Osteoblast (primary cell): ENCODE measurements at regions not wholly inside any gene's neighbourhood (a gene's known extent, or its start where the extent isn't known, plus 50 kb on each side); places are given as distances from the start of the nearest gene placed in this dataset. TPM values are rescaled to one million over a fixed set of nuclear protein-coding genes. Genes with fewer than 3 reads are reported as not detected.

ENCODE experiments used
- DNase-seq: peaks from one replicate; pipeline ENCODE4 v3.0.0; 2011; ENCODE audit warnings: low spot score, mixed read lengths; ENCODE audit not compliant: insufficient read length; ENCODE audit errors: missing footprints
- H2AFZ ChIP-seq: 2 replicates; pipeline ENCODE4 v1.6.0; 2011; ENCODE audit warnings: mild to moderate bottlenecking, low read length
- H3K27ac ChIP-seq: 2 replicates; pipeline ENCODE4 v1.5.1; 2011; ENCODE audit warnings: mild to moderate bottlenecking, low read depth, low read length, moderate library complexity
- H3K27me3 ChIP-seq: 2 replicates; pipeline ENCODE4 v1.6.0; 2012; ENCODE audit warnings: mild to moderate bottlenecking, control low read depth, inconsistent platforms, low read length, moderate library complexity; ENCODE audit not compliant: insufficient read depth
- H3K36me3 ChIP-seq: 2 replicates; pipeline ENCODE4 v1.5.1; 2011; ENCODE audit warnings: mild to moderate bottlenecking, low read length, control low read depth, moderate library complexity; ENCODE audit not compliant: insufficient read depth
- H3K4me1 ChIP-seq: 2 replicates; pipeline ENCODE4 v1.5.1; 2011; ENCODE audit warnings: mild to moderate bottlenecking, low read length, control low read depth, moderate library complexity; ENCODE audit not compliant: insufficient read depth
- H3K4me2 ChIP-seq: 2 replicates; pipeline ENCODE4 v1.6.0; 2011; ENCODE audit warnings: mild to moderate bottlenecking, low read length; ENCODE audit not compliant: insufficient read depth
- H3K4me3 ChIP-seq: fragments of 200-600 bp; sonication (generic); 3 replicates; pipeline ENCODE4 v1.5.1; 2012; ENCODE audit warnings: mild to moderate bottlenecking, low read length, inconsistent platforms; ENCODE audit not compliant: insufficient read depth
- H3K79me2 ChIP-seq: 2 replicates; pipeline ENCODE4 v1.6.0; 2012; ENCODE audit warnings: mild to moderate bottlenecking, low read length, control low read depth, inconsistent platforms; ENCODE audit not compliant: insufficient read depth
- H3K9me3 ChIP-seq: 2 replicates; pipeline ENCODE4 v1.5.1; 2011; ENCODE audit warnings: low read depth, low read length, control low read depth
- H4K20me1 ChIP-seq: 2 replicates; pipeline ENCODE4 v1.6.0; 2012; ENCODE audit warnings: mild to moderate bottlenecking, low read length, control low read depth; ENCODE audit not compliant: insufficient read depth
- CTCF ChIP-seq: IDR thresholded peaks from 2 replicates; pipeline ENCODE4 v1.5.1; 2011; ENCODE audit warnings: mild to moderate bottlenecking, low read depth, low read length, moderate library complexity; ENCODE audit errors: extremely low read depth
- small RNA-seq: library from RNA; depleted of rRNA; stranded (forward); fragments of <200 nt; gene quantifications from one replicate; pipeline ENCODE3, GENCODE V24; 2012

- no peak overlapping the region for H2AFZ ChIP-seq
- DNase-seq: no peak
- no peak for TF ChIP-seq CTCF
Measured at GRCh38 chr20:43786885-43787284, 60.1 kb upstream of the GTSF1L start.

DNA sequence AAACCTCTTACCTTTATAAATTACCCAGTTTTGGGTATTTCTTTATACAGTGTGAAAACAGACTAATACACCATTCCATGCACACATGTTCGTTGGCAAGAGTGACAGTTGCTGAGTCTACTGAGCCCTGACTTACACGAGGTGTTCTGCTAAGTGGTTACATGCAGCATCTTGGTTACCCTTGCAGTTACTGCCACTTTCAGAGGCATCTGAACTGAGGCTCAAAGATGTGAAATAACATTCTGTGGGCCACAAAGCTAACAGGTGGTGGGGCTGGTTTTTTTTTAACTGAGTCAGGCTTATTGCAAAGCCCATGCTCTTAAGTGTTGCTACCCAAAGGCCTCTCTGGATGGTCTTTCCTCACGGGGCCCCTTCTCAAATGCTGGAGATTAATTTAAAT lies 54.4 kb upstream of the GTSF1L start:
- no peak for DNase-seq
- no peak overlapping the region for H3K4me3 ChIP-seq
- no peaks in the 10 kb centered on the region for H3K36me3 ChIP-seq
- no peaks in the 10 kb centered on the region for H3K79me2 ChIP-seq
- H2AFZ ChIP-seq: no peak overlapping the region
- H3K4me1 ChIP-seq: no peaks in the 10 kb centered on the region
- H3K4me2 ChIP-seq: no peak overlapping the region
- TF ChIP-seq CTCF: no peak
- H3K27me3 ChIP-seq: no peaks in the 10 kb centered on the region
- H3K9me3 ChIP-seq: peaks cover 4% of the 10 kb centered on the region
- no peaks in the 10 kb centered on the region for H4K20me1 ChIP-seq
- no peak overlapping the region for H3K27ac ChIP-seq

More at GRCh38 chr20:43786885-43787284, 60.1 kb upstream of the GTSF1L start:
- Histone ChIP-seq H3K79me2 (no peaks in the 10 kb centered on the region), H3K27me3 (no peaks in the 10 kb centered on the region), H3K4me3 (no peak overlapping the region), H3K4me2 (no peak overlapping the region), H3K27ac (no peak overlapping the region), H4K20me1 (no peaks in the 10 kb centered on the region), H3K36me3 (no peaks in the 10 kb centered on the region), H3K9me3 (no peaks in the 10 kb centered on the region), H3K4me1 (no peaks in the 10 kb centered on the region)

- Histone ChIP-seq H3K4me1 (no peaks in the 10 kb centered on the region), H3K27ac (no peak overlapping the region), H3K4me3 (no peak overlapping the region), H2AFZ (no peak overlapping the region), H3K79me2 (no peaks in the 10 kb centered on the region), H3K4me2 (no peak overlapping the region), H3K9me3 (peaks cover 4% of the 10 kb centered on the region), H3K27me3 (peaks cover 3% of the 10 kb centered on the region), H3K36me3 (no peaks in the 10 kb centered on the region), H4K20me1 (no peaks in the 10 kb centered on the region)
- no peak for TF ChIP-seq CTCF
- DNase-seq: no peak
Measured at GRCh38 chr20:43778375-43778774, 51.6 kb upstream of the GTSF1L start.

GRCh38 chr20:43776691-43777090 lies 49.9 kb upstream of the GTSF1L start:
- Histone ChIP-seq H3K4me3 (no peak overlapping the region), H3K4me1 (no peaks in the 10 kb centered on the region), H3K36me3 (no peaks in the 10 kb centered on the region), H3K79me2 (no peaks in the 10 kb centered on the region), H3K9me3 (peaks cover 4% of the 10 kb centered on the region), H2AFZ (no peak overlapping the region), H3K27ac (no peak overlapping the region), H3K4me2 (no peak overlapping the region), H4K20me1 (no peaks in the 10 kb centered on the region), H3K27me3 (peaks cover 3% of the 10 kb centered on the region)
- DNase-seq: no peak
- TF ChIP-seq CTCF: no peak

Small RNAs in the stretch of these regions (small RNA-seq; reads per million reads assigned to genes)
- not detected for gene RNU6-639P
